Right atrium auricular region (tissue), 2 donors: ENCODE measurements at regions not wholly inside any gene's neighbourhood (a gene's known extent, or its start where the extent isn't known, plus 50 kb on each side); places are given as distances from the start of the nearest gene placed in this dataset.
"Not testable (repeated sequence)": the region's sequence is repeated elsewhere in the genome, so short reads cannot be mapped to it uniquely, and the experiment has no call there.

ENCODE experiments used
- DNase-seq: peaks from one replicate; pipeline ENCODE4 v3.0.0-alpha.2; 2019; ENCODE audit warnings: low spot score
- H3K27ac ChIP-seq, 2 donors: fragments of 200-600 bp; sonication (generic); 1 replicate in 1 of 2; 2 replicates in 1 of 2; pipeline ENCODE4 v1.5.1; 2016 to 2019
- H3K27me3 ChIP-seq, 2 donors: fragments of 200-600 bp; sonication (generic); one replicate each; pipeline versions ENCODE4 v1.5.1 to v1.6.0; 2017 to 2019
- H3K36me3 ChIP-seq: fragments of 200-600 bp; sonication (generic); one replicate; pipeline ENCODE4 v1.5.1; 2016
- H3K4me1 ChIP-seq, 2 donors: fragments of 200-600 bp; sonication (generic); one replicate each; pipeline versions ENCODE4 v1.5.1 to v1.6.0; 2017 to 2019
- H3K4me3 ChIP-seq, 2 donors: fragments of 200-600 bp; sonication (generic); 1 replicate in 1 of 2; 2 replicates in 1 of 2; pipeline ENCODE4 v1.5.1; 2017 to 2019; ENCODE audit warnings: mild to moderate bottlenecking in 1 of 2, moderate library complexity in 1 of 2
- H3K9me3 ChIP-seq, 2 donors: fragments of 200-600 bp; sonication (generic); one replicate each; pipeline ENCODE4 v1.5.1; 2019
- TF ChIP-seq, protein P1 (sequence below), 2 donors: fragments of 200-600 bp; sonication (generic); IDR thresholded peaks; one replicate each; pipeline ENCODE4 v1.5.1; 2019; ENCODE audit warnings: antibody characterized with exemption in 2 of 2

DNA sequence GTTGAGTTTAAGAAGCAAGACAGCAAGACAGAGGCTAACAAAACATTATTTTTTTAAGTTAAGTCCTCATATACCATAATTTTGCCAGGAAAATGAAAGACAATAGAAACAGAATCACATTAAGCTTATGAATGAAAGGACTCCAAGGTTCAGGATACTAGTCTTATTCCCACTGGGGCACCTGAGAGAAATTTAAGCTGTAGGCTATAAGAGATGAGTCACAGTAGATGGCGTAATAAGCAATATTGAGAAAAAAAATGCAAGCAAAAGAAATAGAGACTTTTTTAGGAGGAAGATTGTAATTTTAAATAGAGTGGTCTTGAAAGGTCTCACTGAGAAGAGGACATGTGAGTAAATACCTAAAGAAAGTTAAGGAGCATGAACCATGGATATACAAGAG, 57.1 kb upstream of the KIF2B start:
- Histone ChIP-seq H3K4me3 (no peak overlapping the region), H3K27ac (no peak overlapping the region), H3K27me3 (no peaks in the 10 kb centered on the region), H3K36me3 (no peaks in the 10 kb centered on the region), H3K4me1 (no peaks in the 10 kb centered on the region), H3K9me3 (no peaks in the 10 kb centered on the region)
- TF ChIP-seq, protein P1, sequence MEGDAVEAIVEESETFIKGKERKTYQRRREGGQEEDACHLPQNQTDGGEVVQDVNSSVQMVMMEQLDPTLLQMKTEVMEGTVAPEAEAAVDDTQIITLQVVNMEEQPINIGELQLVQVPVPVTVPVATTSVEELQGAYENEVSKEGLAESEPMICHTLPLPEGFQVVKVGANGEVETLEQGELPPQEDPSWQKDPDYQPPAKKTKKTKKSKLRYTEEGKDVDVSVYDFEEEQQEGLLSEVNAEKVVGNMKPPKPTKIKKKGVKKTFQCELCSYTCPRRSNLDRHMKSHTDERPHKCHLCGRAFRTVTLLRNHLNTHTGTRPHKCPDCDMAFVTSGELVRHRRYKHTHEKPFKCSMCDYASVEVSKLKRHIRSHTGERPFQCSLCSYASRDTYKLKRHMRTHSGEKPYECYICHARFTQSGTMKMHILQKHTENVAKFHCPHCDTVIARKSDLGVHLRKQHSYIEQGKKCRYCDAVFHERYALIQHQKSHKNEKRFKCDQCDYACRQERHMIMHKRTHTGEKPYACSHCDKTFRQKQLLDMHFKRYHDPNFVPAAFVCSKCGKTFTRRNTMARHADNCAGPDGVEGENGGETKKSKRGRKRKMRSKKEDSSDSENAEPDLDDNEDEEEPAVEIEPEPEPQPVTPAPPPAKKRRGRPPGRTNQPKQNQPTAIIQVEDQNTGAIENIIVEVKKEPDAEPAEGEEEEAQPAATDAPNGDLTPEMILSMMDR (IDR thresholded peaks at IDR 0.05): no peak
- no peak for DNase-seq

DNA sequence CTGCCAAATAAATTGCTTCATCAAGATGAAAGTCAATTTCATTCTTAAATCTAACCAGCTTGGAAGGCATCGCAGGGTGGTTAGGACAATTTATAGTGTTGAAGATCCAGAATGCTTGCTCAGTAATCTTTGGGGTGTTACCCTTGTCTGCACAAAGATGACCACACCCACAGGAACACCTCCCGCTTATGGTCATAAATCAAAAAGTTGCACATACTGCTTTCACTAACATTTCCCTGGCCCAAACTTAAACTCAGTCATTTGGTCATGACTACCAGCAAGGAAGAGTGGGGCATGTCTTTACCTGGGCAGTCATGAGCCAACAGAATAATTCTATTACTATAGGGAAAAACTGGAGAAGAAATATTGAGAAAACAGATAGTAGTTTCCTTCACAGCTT, 57.6 kb upstream of the KIF2B start:
- H3K4me1 ChIP-seq: no peaks in the 10 kb centered on the region
- H3K4me3 ChIP-seq: no peak overlapping the region
- no peaks in the 10 kb centered on the region for H3K36me3 ChIP-seq
- no peak for DNase-seq
- TF ChIP-seq, protein P1 (IDR thresholded peaks at IDR 0.05): no peak
- H3K27me3 ChIP-seq: no peaks in the 10 kb centered on the region
- no peak overlapping the region for H3K27ac ChIP-seq
- no peaks in the 10 kb centered on the region for H3K9me3 ChIP-seq

DNA sequence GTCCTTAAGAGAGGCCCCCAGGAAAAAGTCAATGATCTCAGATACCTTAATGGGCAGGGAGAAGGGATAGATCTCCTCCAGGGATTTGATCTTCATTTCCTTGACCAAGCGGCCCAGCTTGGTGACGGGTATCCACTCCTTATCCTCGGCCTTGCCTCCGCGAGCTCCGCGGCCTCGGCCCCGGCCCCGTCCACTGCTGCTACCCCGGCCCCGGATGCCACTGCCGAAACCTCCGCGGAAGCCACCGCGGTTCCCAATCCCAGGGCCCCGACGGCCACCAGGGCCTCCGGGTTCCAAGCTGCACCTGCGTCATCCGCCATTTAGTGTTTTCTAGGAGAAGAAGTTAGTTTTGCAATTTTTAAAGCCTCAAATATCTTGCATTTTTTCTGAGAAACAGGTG, 65.2 kb upstream of the KIF2B start:
- TF ChIP-seq, protein P1 (IDR thresholded peaks at IDR 0.05): no peak
- no peaks in the 10 kb centered on the region for H3K4me1 ChIP-seq
- H3K9me3 ChIP-seq: no peaks in the 10 kb centered on the region
- H3K36me3 ChIP-seq: no peaks in the 10 kb centered on the region
- H3K27ac ChIP-seq: no peak overlapping the region
- no peak for DNase-seq
- H3K27me3 ChIP-seq: no peaks in the 10 kb centered on the region
- H3K4me3 ChIP-seq: no peak overlapping the region

DNA sequence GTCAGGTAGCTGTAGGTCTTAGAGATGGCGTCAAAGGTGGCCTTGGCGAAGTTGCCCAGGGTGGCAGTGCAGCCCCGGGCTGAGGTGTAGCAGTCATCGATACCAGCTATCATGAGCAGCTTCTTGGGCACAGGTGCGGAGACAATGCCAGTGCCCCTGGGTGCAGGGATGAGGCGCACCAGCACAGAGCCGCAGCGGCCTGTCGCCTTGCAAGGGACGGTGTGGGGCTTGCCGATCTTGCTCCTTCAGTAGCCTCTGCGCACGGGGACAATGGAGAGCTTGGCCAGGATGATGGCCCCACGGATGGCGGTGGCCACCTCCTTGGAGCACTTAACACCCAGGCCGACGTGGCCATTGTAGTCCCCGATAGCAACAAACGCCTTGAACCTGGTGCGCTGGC, 65.6 kb upstream of the KIF2B start:
- not testable (repeated sequence) for H3K4me3 ChIP-seq, H3K4me1 ChIP-seq, DNase-seq, H3K36me3 ChIP-seq, H3K27me3 ChIP-seq, H3K27ac ChIP-seq, H3K9me3 ChIP-seq

DNA sequence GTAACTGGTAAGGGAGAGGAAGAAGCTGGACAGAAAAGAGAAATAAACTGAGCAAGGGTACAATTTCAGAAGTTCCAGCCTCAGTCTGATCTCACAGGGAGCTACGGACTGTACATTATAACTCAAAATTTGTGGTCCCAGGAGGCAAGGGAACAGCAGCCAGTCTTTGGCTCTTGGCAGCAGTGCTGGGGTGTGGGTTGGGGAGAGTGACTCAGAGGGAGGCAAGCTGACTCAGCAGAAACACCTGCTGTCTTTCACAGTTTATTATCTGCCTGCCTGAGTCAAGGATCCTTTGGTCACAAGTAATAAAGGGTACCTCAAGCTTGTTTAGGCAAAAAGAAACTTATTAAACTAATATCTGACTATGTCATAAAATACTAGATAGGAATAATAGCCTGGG, 73.5 kb upstream of the KIF2B start:
- no peaks in the 10 kb centered on the region for H3K4me1 ChIP-seq
- no peak for DNase-seq
- no peaks in the 10 kb centered on the region for H3K27me3 ChIP-seq
- H3K36me3 ChIP-seq: no peaks in the 10 kb centered on the region
- no peaks in the 10 kb centered on the region for H3K9me3 ChIP-seq
- H3K4me3 ChIP-seq: no peak overlapping the region
- TF ChIP-seq, protein P1 (IDR thresholded peaks at IDR 0.05): no peak
- H3K27ac ChIP-seq: no peak overlapping the region

DNA sequence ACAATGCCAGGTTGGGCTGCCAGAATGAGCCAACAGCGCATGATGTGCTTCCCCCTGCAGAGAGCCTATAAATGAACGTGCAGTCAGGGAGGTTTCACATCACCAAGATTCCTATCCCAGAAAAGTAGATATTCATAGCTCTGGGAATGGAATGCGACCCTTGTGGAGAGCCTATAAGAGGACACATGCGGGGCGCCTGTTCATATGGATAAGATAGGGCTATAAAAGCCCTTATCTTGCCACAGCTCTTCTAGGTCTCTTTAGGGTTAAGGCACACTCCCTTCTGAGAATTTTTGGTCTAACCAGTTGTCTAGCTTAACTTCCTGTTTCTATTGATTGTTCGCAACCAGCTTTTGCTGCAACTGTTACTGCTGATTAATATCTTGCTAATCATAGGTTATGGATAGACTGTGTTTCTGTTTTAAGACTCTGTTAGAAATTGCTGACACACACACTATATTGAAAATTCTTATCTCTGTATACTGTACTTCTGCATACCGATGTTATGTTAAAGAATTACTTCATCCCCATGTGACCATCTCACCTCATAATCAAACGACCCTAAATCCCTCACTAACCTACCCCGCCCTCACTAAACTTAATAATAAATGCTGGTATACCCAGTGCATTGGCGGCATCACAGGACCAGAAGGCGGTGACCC, 74.4 kb upstream of the KIF2B start:
- H3K4me1 ChIP-seq, H3K4me3 ChIP-seq, H3K27me3 ChIP-seq, H3K36me3 ChIP-seq, H3K27ac ChIP-seq, H3K9me3 ChIP-seq, DNase-seq: not testable (repeated sequence)

DNA sequence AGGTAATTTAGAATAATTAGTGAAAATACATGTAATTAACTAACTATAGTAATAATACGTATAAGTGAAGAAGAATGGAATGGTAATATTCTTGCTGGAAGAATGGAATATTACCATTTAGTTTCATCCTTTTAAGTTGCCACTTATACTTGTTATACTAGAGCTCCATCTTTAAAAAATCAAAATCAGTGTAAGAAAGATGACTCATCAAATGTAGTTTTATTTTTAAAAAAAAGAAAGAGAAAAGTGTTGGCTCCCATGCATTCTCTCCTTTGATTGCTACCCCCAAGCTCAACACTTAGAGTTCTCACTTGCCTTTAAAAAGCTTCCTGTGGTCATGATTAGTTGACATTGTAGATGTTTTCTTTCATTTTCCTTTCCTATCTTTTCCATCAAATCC, 82.4 kb upstream of the KIF2B start:
- Histone ChIP-seq H3K27ac (no peak overlapping the region), H3K9me3 (no peaks in the 10 kb centered on the region), H3K36me3 (no peaks in the 10 kb centered on the region), H3K27me3 (no peaks in the 10 kb centered on the region), H3K4me1 (no peaks in the 10 kb centered on the region), H3K4me3 (no peak overlapping the region)
- DNase-seq: no peak
- TF ChIP-seq, protein P1 (IDR thresholded peaks at IDR 0.05): no peak
